Transverse colon (tissue), 4 donors: ENCODE measurements at regions not wholly inside any gene's neighbourhood (a gene's known extent, or its start where the extent isn't known, plus 50 kb on each side); places are given as distances from the start of the nearest gene placed in this dataset.

Experiments
- DNase-seq: peaks from one replicate; pipeline ENCODE4 v3.0.0-alpha.2; 2019
- H3K27ac ChIP-seq, 4 donors: fragments of 200-600 bp; sonication (generic); 2 replicates each; pipeline ENCODE4 v1.5.1; 2016 to 2018; ENCODE audit warnings: inconsistent platforms in 4 of 4
- H3K27me3 ChIP-seq: fragments of 200-600 bp; sonication (generic); 2 replicates; pipeline ENCODE4 v1.5.1; 2017; ENCODE audit warnings: inconsistent platforms
- H3K36me3 ChIP-seq, 4 donors: fragments of 200-600 bp; sonication (generic); 2 replicates each; pipeline ENCODE4 v1.5.1; 2017 to 2019; ENCODE audit warnings: inconsistent platforms in 4 of 4
- H3K4me1 ChIP-seq, 4 donors: fragments of 200-600 bp; sonication (generic); 2 replicates each; pipeline ENCODE4 v1.5.1; 2017 to 2020; ENCODE audit warnings: inconsistent platforms in 4 of 4
- H3K4me3 ChIP-seq, 4 donors: fragments of 200-600 bp; sonication (generic); 1 replicate in 1 of 4; 2 replicates in 3 of 4; pipeline versions ENCODE4 v1.5.1 to v1.6.1; 2017 to 2019; ENCODE audit warnings: inconsistent platforms in 4 of 4
- H3K9me3 ChIP-seq, 2 donors: fragments of 200-600 bp; sonication (generic); 2 replicates each; pipeline ENCODE4 v1.5.1; 2017 to 2019; ENCODE audit warnings: inconsistent platforms in 2 of 2
- CTCF ChIP-seq, 5 experiments: fragments of 200-600 bp in 3 of 5; fragments of 450-650 bp in 2 of 5; sonication (generic) in 3 of 5; IDR thresholded peaks; 1 replicate in 2 of 5; 2 replicates in 3 of 5; pipeline ENCODE4 v1.5.1; 2016 to 2017; ENCODE audit warnings: antibody characterized with exemption in 5 of 5, inconsistent platforms in 3 of 5, mild to moderate bottlenecking in 2 of 5, moderate library complexity in 1 of 5
- EP300 ChIP-seq: sonication (generic); formaldehyde crosslinking; IDR thresholded peaks from one replicate; pipeline ENCODE4 v1.6.1; 2017; ENCODE audit warnings: antibody characterized with exemption, low read depth
- POLR2A ChIP-seq: fragments of 450-650 bp; IDR thresholded peaks from one replicate; pipeline ENCODE4 v1.6.1; 2016; ENCODE audit warnings: antibody characterized with exemption, mild to moderate bottlenecking, moderate library complexity
- POLR2AphosphoS5 ChIP-seq, 3 donors: sonication (generic); formaldehyde crosslinking; IDR thresholded peaks; one replicate each; pipeline ENCODE4 v1.6.1; 2016; ENCODE audit warnings: antibody characterized with exemption in 3 of 3
- WGBS, 2 donors: methylation state at CpG; one replicate each; pipeline ENCODE4 v1.1.5; 2018; ENCODE audit warnings: low coverage in 1 of 2; 5-methylcytosine and 5-hydroxymethylcytosine counted together
- in situ Hi-C, 4 donors: fragments of 200-750 bp; cut with MboI; loops; one replicate each; pipeline versions ENCODE4 v1.15.0 to v1.15.1; 2017; ENCODE audit warnings: low sequenced_read_pairs in 3 of 4, low pct_ligation_motif_present in 1 of 4, low pct_unique_long_range_greater_than_20kb in 1 of 4
- intact Hi-C: fragments of 100-400 bp; cut with DNase I; formaldehyde crosslinking; loops from one replicate; pipeline ENCODE4 v1.15.1; 2023; ENCODE audit warnings: low total_unique reads

DNA sequence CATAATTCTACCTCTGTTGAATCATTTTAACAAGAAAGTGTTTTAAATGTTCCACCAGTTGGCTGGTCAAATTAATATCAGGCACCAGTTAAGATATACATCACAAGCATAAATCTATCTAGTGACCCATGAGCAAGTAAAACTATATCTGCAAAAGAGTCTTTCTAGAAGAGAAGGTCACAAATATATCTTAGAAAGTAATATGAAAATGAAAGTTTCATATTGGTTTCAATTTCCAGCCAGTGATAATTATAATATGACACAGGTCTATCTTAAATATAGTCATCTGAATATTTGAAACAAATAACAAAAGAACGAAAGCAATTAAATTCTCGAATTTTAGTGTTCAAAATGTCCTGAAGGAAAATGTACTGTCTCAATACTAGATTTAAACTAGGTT, 282.5 kb upstream of the KYNU start:
- TF ChIP-seq EP300: no peak
- TF ChIP-seq POLR2AphosphoS5 (IDR thresholded peaks at IDR 0.05): no peak
- no peak for TF ChIP-seq CTCF (IDR thresholded peaks at IDR 0.05)
- TF ChIP-seq POLR2A: no peak
- in situ Hi-C loops (no loop called here), intact Hi-C loops (no loop called here)
- Histone ChIP-seq H3K27me3 (no peaks in the 10 kb centered on the region), H3K9me3 (no peaks in the 10 kb centered on the region), H3K27ac (no peak overlapping the region), H3K4me1 (no peaks in the 10 kb centered on the region), H3K36me3 (no peaks in the 10 kb centered on the region), H3K4me3 (no peak overlapping the region)
- WGBS, 2 donors: 59 to 73% methylated on average over 2 of the region's 2 CpGs
- DNase-seq: no peak

- Histone ChIP-seq H3K4me1 (no peaks in the 10 kb centered on the region), H3K36me3 (no peaks in the 10 kb centered on the region), H3K27me3 (no peaks in the 10 kb centered on the region), H3K27ac (no peak overlapping the region), H3K9me3 (no peaks in the 10 kb centered on the region), H3K4me3 (no peak overlapping the region)
- in situ Hi-C loops (no loop called here), intact Hi-C loops (no loop called here)
- no peak for DNase-seq
- 68 to 73% methylated on average over 3 of the region's 3 CpGs for WGBS, 2 donors
- TF ChIP-seq POLR2A (no peak), CTCF (IDR thresholded peaks at IDR 0.05) (no peak), EP300 (no peak), POLR2AphosphoS5 (IDR thresholded peaks at IDR 0.05) (no peak)
Observed at GRCh38 chr2:142592171-142592570, 285.3 kb upstream of the KYNU start.

DNA sequence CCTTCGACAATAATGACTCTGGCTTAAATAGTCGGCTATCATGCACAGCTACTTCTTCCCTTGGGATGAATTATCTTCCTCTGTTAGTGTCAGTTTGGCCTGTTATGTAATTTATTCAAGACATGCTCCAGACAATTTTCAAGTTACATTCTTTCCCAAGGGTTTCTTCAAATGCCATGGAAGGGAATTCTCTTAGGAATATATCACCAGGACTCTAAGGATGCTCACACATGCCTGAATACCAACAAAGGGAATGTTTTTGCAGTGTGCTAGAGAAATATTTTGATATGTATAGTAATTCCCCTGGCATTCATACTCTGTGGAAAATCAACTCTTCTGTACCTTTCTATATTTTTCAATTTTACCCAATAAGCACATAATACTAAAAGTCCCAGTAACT, 286.0 kb upstream of the KYNU start:
- intact Hi-C loops (no loop called here), in situ Hi-C loops (no loop called here)
- Histone ChIP-seq H3K4me1 (no peaks in the 10 kb centered on the region), H3K4me3 (no peak overlapping the region), H3K27ac (no peak overlapping the region), H3K9me3 (no peaks in the 10 kb centered on the region), H3K36me3 (no peaks in the 10 kb centered on the region), H3K27me3 (no peaks in the 10 kb centered on the region)
- no peak for TF ChIP-seq EP300
- no peak for TF ChIP-seq CTCF (IDR thresholded peaks at IDR 0.05)
- no peak for TF ChIP-seq POLR2AphosphoS5 (IDR thresholded peaks at IDR 0.05)
- TF ChIP-seq POLR2A: no peak
- no peak for DNase-seq
- WGBS, 2 donors: 76 to 85% methylated on average over 2 of the region's 2 CpGs

GRCh38 chr2:142588269-142588668, 289.2 kb upstream of the KYNU start:
- no peak for DNase-seq
- 79% methylated on average over 1 of the region's 1 CpG; no CpG with 5 or more reads in 1 of the 2 donors for WGBS, 2 donors
- in situ Hi-C loops: no loop called here

More at GRCh38 chr2:142588269-142588668, 289.2 kb upstream of the KYNU start:
- Histone ChIP-seq H3K27me3 (no peaks in the 10 kb centered on the region), H3K9me3 (no peaks in the 10 kb centered on the region), H3K27ac (no peak overlapping the region), H3K36me3 (no peaks in the 10 kb centered on the region), H3K4me1 (no peaks in the 10 kb centered on the region), H3K4me3 (no peak overlapping the region)
- intact Hi-C loops: no loop called here
- TF ChIP-seq POLR2A (no peak), EP300 (no peak), CTCF (IDR thresholded peaks at IDR 0.05) (no peak), POLR2AphosphoS5 (IDR thresholded peaks at IDR 0.05) (no peak)
